GF-D8 (cell line): ENCODE measurements at regions not wholly inside any gene's neighbourhood (a gene's known extent, or its start where the extent isn't known, plus 50 kb on each side); places are given as distances from the start of the nearest gene placed in this dataset.

ENCODE experiments used
- DNase-seq: peaks from one replicate; lab custom pipeline; 2025; lab: John Stamatoyannopoulos, UW

DNA sequence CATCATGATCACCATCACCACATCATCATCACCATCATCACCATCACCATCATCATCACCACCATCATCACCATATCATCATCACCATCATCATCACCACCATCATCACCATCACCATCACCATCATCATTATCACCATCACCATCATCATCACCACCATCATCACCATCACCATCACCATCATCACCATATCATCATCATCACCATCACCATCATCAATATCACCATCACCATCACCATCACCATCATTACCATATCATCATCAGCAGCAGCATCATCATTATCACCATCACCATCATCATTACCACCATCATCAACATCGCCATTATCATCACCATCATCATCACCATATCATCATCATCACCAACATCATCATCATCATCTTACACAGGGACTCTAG, 351.1 kb downstream of the MIAT start:
- no peak for DNase-seq

DNA sequence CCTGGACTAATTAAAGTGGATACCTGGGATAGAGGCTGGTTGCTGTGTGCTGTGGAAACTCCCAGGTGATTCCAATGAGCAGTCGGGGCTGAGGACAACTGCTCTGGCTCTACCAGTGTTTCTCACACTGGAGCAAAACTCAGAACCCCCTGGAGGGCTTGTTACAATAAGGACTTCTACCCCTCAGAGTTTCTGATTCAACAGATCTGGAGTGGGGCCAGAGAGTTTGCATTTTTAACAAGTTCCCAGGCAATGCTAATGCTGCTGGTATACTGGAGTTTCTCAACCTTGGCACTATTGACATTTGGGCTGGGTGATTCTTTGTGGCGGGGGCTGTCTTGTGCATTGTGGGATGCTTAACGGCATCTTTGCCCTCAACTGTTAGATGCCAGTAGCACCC, 353.7 kb downstream of the MIAT start:
- no peak for DNase-seq

DNA sequence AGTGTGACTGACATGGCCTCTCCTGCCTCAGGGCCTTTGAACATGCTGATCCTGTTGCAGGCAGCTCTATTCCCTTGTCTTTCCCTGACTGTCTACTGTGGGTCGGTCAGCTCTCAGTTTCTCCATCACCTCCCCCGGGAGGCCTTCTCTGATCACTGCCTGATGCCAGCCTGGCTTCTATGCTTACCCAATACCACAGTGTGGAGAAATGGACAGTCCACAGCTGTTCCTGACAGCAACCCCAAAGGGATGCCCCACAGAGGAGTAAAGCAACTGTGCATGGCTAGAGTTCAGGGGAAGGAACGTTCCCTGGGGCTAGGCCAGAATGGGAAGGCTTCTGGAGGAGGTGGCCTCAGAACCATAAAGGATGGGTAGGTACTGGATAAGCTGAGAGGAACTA, 354.3 kb downstream of the MIAT start:
- DNase-seq = no peak

DNA sequence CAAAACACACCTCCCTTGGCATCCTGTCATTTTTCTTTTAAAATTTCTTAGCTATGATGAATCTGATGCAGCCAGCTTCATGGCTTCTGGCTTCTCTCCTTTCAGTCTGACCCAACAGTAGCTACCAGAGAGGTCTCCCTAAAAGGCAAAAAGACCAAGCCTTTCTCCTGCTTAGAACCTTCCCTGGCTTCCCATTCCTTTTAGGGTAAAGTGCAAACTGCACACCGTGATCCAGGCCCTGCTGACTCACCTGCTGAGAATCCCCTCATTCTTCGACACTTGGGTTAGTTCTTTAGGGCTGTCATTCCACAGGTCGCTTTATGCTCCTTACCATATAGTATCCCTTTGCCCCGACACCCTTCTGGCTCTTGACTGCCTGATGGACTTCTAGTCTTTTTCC, 362.4 kb downstream of the MIAT start:
- no peak for DNase-seq

DNA sequence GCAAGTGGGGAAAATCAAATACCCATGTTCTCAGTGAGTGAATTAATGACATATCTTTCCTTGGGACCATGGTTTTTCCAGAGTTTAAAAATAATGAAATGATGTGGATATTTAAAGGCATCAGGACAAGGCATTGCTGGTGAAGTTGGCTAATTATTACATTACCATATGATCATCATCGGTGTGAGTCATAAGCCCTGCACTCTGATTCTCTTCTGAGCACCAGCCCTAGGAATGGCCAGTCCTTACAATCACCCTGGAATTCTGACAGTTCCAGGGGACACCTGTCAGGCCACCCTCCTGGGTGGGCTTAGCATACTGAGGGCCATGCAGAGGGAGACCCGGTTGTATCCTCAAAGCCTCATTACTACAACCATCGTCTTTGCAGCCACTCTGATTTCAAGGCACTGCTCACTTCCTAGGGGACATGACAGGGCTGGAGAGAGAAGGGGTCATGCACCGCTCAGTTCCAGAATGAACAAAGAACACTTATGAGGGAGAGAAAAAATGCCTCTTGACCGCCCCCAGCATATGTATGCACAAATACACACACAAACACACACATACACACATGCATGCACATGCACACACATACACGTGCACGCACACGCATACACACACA, 365.0 kb downstream of the MIAT start:
- DNase-seq = no peak

DNA sequence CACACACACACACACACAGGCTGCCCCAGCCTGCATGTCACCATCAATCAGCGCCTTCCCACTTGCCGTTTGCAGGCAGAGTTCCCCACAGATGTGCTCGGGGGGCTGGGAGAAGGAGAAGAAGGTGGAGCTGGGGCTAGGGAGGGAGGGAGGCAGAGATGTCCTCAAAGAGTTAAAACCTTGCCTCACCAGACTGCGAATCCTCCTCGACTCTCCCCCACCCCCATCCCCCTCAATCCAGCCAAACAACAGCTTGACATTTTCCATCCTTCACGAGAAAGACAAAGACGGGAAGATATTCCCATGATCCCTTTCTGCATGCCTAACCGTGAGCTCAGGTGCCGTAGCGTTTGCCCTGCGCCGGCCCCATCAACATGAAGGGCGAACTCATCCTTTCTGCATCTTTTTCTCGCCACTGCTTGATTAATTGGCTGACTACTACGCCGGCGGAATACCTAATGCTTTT, 365.5 kb downstream of the MIAT start:
- DNase-seq = no peak

DNA sequence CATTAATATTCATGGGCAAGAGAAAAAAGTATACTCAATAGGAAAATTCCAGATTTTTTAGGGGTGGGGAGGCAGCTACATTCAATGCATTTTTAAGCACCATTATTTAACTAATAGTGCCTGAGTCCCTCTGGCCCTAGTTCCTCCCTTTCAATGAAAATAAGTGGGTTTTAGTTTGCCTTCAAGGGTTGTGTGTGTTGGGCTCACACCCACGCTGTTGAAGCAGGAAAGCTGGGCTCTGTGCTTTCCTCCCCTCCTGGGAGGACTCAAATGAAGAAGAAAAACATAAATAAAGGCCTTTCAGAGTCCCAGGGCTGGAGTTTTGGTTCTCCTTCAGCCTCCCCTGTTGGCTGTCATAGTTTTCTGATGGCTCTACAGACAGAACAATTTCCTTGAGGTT, 366.2 kb downstream of the MIAT start:
- DNase-seq = no peak

DNA sequence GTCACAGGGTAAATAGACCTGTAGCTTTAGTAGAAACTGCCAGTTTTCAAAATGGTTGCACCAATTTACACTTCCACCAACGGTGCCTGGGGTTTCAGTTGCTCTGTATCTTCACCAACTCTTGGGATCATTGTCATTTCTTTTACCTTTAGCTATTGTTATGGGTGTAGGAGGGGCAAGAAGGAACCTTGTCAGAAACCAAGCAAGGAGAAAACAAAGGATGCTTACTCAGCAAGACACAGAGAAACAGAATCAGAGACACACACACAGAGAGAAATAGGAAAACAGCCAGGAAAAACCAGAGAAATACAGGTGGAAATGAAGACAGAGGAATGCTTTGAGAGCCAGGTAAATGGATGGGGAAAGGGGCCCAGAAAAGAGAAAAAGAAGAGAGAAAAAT, 367.6 kb downstream of the MIAT start:
- no peak for DNase-seq

DNA sequence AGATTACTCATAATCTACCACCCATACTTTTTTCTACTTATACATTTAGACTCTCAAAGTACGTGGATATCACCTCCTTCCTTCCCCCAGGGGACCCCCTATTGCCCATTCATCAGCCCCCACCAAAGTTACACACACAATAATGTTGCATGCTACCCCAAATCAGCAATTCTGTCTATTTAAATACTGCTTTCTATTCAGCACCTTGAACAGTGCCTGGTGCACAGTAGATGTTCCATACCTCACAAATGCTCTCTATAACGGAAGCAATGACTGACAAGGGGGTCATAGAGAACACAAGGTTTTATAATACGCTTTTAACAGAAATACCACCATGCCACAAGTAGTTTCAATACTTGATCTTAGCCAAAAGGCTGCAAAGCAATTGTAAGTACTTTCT, 370.7 kb downstream of the MIAT start:
- DNase-seq = no peak

DNA sequence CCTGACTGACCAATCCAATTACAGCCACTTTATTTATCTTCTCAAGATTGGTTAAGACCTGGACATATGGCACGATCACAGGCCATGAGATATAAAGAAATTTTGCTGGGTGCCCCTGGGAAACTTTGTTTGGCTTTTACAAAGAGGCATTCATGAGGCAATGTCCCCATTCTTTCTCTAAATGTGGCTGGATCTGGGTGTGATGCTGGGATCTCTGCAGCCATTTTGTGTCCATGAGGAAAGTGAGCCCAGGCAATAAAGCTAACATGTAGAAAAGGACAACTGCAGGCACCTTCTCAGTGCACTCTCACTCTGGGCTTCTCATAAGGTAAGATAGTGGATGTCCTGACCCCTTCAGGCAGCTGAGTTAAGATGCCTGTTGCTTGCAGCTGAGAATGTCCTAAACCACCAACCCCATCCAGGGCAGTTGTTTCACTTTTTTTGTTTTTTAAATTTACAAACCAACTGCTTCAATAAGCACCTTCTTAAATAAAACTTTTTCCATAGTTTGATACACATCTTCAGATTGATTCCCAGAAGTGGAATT, 372.3 kb downstream of the MIAT start:
- DNase-seq = no peak

DNA sequence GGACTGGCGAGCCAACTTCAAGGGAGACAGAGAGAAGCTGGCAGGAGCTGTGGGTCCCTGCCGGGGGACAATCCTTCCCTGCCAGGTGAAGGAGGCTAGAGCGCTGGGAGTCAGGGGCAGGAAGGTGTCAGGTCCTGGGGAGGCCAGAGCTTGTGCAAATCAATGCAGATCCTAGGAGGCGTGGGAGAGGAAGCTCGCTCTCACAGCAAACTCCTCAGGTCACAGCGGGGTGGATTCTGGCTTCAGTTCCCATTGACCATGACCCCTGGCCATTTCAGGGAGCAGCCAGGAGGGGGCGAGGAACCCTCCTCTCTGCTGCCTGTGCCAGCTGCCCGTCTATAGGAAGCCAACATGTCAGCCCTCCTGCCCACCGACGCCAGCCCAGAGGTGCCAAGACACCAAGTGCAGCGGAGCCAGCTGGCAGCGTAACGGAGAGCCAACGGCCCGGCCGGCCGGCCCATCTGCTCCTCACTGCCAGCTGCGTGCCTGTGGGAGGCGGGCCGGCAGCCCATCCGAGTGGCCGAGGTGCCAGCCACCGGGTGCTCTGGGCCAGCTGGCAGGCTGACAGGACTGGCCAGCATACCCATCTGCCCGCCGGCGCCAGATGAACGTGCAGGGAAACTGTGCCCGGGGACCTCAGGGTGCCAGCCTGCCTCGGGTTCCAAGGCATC, 374.8 kb downstream of the MIAT start:
- no peak for DNase-seq

DNA sequence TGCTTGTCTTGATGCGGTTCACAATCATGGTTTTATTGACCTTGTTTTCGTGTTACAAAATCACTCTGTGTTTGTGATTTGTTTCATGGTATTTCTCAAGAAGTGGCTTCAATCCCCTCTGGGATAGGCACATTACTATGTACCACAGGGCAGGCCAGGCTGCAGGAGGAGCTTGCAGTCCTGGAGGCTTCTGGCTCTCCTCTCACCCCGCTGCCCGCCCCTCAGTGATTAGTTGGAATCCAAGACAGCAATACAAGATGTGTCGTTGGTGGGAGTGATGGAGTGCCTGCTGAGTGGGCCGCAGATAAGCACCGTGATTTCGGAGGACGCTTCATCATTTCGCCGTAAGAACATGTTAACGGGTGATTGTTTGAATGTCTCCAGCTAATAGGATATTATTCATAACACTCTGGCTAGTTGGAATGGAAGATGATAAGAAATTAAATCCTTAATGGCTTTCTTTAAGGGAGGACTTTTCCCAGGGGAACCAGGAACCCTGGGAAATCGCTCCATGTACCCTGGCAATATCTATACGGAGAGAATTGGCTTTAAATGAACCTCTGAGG, 384.4 kb downstream of the MIAT start:
- DNase-seq = no peak

DNA sequence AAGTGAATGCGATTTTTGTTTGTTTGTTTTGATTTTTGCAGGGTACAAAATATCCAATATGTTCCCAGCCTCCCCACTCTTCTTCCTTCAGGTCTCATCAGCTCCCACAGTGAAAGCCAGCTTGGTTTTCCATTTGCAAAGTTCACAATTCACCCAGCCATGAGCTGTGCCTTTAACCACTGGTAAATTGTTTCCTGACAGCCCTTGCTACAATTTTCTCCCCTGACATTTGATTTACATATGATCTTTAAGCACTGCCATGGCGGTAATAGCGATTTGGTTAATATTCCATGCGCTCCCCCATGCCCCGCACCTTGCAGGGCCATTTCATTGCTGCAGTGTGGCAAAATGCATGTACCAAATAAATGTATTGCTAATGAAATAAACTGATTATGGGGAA, 385.9 kb downstream of the MIAT start:
- DNase-seq = no peak

DNA sequence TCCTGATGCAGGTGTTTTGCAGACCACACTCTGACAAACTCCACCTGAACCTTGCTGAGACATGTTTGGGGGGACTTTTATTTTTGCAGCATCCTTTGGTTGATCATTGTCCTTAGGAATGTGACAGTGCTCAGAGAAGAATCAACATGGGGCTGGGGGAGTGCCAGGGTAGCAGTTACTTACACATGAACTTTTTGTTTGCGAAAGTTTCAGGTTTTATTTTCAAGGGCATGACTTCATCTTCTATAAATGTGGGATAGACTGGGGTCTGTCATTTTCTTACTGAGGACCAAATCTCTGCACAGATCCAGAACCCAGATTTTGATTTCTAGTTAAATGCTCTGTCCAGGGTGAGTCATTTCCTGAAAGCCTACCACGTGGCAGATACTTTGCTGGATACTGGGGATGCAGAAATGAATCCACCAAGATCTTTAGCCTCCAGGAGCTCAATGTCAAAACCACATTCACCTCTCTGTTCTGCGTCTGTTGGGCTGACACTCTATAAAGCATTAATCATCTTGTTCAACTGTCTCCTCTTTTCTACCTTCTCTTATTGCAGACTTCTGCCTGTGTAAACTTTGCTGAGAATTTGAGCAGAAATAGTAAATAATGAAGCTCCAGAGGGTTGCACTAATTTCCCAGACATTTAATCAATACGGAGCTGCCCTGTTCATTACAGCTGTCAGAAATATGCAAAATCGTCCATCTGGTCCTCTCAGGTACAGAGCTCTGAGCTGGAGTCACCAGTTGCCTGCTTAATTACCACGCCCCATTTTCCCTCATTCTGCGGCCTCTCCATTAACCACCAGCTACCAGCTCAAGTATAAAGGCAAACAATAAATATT, 387.9 kb downstream of the MIAT start:
- no peak for DNase-seq

DNA sequence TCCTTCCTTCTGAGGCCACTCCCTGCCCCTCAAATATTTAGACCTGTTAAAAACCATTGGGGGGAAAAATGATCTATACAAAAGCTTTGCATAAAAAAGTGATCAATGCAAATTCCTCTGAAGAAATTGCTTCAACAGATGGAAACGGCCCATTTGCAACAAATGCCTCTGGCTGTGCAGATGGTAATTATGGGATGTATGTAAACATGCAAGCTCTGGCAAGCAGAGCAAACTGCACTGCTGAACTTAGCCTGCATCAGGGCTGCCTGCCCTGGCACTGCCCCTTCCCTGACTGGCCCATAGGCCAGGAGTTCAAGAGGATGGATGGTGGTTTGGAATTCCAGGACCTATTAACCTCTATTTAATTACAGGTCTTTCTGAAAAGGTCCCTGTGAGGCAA, 388.7 kb downstream of the MIAT start:
- no peak for DNase-seq

DNA sequence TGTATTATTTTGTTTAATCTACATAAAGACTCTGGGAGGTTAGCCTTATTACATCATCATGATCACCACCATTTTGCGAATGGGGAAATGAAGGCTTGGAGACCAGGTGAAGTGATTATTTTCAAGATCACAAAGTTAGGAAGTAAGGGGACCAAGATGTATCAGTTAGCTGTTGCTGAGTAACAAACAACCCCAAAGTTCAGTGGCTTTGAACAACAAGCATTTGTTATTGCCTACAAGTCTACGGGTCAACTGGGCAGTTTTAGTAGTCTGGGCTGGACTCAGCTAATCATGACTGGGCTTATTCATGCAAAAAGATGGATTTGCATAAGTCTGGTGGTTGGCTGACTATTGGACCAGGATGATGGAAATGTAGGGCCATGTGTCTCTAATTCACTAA, 389.2 kb downstream of the MIAT start:
- no peak for DNase-seq

DNA sequence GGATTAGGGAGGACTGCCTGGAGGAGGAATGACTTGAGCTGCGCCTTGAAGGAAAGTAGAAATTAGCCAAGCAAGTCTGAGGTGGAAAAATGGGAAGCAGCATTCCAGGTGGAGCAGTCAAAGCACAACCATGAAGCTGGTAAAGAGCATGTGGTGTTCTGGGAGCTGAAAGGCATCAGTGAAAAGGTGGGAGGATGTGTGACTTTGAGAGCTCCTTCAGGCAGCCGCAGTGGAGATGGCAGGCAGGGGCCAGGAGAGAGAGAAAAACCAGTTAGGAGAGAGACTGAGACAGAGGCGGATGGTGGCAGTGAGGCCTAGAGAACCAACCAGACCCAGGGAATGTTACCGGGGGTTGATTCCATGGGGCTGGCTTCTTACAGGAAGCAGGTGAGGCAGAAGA, 393.4 kb downstream of the MIAT start:
- DNase-seq = no peak

DNA sequence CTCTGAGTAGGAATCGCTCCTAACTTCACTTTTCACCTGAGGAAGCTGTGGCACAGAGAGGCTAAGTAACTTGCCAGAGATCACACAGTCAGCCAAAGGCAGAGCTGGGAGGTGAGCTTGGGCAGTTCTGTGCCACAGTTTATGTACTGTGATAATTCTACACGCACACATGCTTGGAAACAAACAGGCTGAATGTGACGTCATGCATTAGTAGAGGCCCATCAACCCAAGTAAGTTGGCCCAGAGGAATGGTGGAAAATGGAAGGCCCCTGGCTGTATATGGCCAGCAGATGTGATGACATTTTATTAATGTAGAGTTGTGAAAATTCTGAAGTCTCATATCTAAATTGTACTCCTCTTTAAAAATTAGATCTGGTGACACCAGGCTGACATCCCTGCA, 394.0 kb downstream of the MIAT start:
- no peak for DNase-seq

DNA sequence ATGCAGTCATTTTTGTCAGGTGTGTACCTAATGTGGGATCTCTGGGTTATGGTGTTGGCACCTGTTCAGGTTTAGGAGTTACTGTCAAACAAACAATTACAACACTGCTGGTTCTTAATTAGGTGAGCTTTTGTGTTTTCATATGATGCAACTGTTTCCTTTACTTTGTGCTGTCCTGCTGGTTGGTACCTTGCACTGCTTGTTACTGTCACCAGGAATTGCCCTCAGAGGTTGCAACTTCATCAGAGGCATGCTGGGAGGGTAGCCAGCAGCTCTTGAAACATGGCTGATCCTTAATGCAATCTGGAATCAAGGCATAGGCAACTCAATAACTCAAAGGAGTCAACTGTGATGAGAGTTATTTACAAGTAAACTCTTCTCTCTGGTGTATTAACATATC, 400.3 kb downstream of the MIAT start:
- DNase-seq = no peak

DNA sequence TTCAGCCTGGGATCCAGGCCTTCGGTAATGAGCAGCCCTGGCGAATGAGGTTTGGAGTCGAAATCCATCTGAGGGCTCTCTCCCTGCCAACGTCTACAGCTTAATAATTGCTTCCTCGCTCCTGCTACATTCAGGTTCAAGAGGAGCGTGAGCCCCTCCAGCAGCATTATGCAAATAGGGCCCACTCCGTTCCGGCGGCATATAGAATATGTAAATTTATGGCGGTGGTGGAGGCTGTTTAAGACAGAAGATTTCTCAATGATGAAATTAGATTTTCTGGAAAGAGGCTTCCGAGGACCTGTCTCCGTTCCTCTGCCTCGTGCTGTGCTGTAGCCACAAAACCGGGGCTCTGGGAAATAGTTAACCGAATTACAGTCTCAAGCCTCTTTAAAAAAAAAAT, 402.8 kb downstream of the MIAT start:
- no peak for DNase-seq

DNA sequence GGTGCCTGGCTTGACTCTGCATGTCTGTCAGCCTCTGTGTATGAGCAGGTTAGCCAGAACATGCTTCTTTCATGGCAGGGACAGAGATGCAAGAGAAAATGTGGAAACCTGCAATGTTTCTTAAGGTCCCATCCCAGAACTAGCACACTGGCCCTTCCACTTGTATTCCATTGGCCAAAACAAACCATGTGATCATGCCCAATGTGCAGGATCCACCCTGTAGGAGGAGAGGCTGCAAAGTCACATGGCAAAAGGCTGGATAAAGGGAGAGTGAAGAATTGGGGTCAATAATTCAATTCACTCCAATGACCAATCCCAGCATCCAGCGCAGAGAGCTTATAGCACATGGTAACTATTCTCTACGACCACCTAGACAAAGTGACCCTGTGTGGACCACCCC, 405.5 kb downstream of the MIAT start:
- DNase-seq = no peak

DNA sequence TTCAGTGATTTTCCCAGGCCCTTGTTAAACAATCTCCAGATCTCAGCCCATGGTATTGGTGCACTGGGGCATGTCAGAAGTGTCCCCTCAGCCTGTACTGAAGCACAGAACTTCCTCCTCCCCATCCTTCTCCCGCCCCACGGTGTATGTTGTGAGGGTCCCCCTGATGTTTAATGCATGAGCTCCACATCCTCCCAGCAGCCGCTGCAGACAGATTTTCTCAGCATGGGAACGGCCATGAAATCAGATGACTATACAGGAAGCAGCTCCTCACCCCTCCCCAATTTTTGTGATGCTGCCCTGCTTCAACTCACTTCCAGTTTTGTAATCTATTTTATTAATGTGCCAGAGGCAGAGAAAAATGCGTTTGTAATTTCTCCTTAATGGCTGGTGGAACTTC, 406.0 kb downstream of the MIAT start:
- DNase-seq = no peak

DNA sequence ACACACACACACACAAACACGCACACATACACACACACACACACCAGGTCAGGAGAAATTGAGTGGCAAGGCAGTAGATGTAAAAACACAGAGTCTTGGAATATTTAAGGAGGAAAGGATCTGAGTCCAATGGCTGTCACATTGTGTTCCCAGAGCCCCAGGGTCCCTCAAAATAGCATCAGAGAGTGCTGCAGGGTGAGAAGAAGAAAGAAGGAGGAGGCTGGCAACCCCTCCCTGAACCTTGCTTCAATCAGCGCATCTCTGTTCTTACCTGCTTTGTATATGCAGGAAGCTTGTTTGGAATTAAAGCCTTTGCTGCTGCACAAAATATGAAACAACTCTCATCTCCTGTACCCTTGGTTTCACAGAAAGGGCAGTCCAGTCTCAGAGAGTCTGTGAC, 406.5 kb downstream of the MIAT start:
- no peak for DNase-seq
